ENCODE measurements at regions not wholly inside any gene's neighbourhood (a gene's known extent, or its start where the extent isn't known, plus 50 kb on each side); places are given as distances from the start of the nearest gene placed in this dataset.

- H3K4me1 ChIP-seq (ENCODE audit: control insufficient read depth, insufficient read depth, low read length): no peaks in the 10 kb centered on the region
- no peak overlapping the region for H3K27ac ChIP-seq (ENCODE audit: low read depth, low read length)
- no peaks in the 10 kb centered on the region for H3K36me3 ChIP-seq (ENCODE audit: control insufficient read depth, insufficient read depth, low read length)
- no peaks in the 10 kb centered on the region for H3K27me3 ChIP-seq (ENCODE audit: control insufficient read depth, insufficient read depth, low read length)
- H3K9ac ChIP-seq (ENCODE audit: low read length): no peak overlapping the region
- no peak overlapping the region for H3K4me3 ChIP-seq (ENCODE audit: low read length)
Observed at GRCh38 chr2:122899614-122900013, 1125.5 kb upstream of the CNTNAP5 start.

GRCh38 chr2:122905431-122905830, 1119.7 kb upstream of the CNTNAP5 start:
- no peaks in the 10 kb centered on the region for H3K36me3 ChIP-seq (ENCODE audit: control insufficient read depth, insufficient read depth, low read length)

GRCh38 chr2:122908159-122908558, 1116.9 kb upstream of the CNTNAP5 start:
- Histone ChIP-seq H3K27ac (ENCODE audit: low read depth, low read length) (no peak overlapping the region), H3K4me3 (ENCODE audit: low read length) (no peak overlapping the region), H3K9ac (ENCODE audit: low read length) (no peak overlapping the region)

More at GRCh38 chr2:122905431-122905830, 1119.7 kb upstream of the CNTNAP5 start:
- Histone ChIP-seq H3K9ac (ENCODE audit: low read length) (no peak overlapping the region), H3K27ac (ENCODE audit: low read depth, low read length) (no peak overlapping the region), H3K4me1 (ENCODE audit: control insufficient read depth, insufficient read depth, low read length) (no peaks in the 10 kb centered on the region), H3K4me3 (ENCODE audit: low read length) (no peak overlapping the region), H3K27me3 (ENCODE audit: control insufficient read depth, insufficient read depth, low read length) (no peaks in the 10 kb centered on the region)

GRCh38 chr2:122927197-122927596, 1097.9 kb upstream of the CNTNAP5 start:
- H3K4me1 ChIP-seq (ENCODE audit: control insufficient read depth, insufficient read depth, low read length): no peaks in the 10 kb centered on the region
- no peaks in the 10 kb centered on the region for H3K27me3 ChIP-seq (ENCODE audit: control insufficient read depth, insufficient read depth, low read length)
- H3K36me3 ChIP-seq (ENCODE audit: control insufficient read depth, insufficient read depth, low read length): no peaks in the 10 kb centered on the region
- no peak overlapping the region for H3K9ac ChIP-seq (ENCODE audit: low read length)
- no peak overlapping the region for H3K27ac ChIP-seq (ENCODE audit: low read depth, low read length)
- no peak overlapping the region for H3K4me3 ChIP-seq (ENCODE audit: low read length)

More at GRCh38 chr2:122908159-122908558, 1116.9 kb upstream of the CNTNAP5 start:
- Histone ChIP-seq H3K36me3 (ENCODE audit: control insufficient read depth, insufficient read depth, low read length) (no peaks in the 10 kb centered on the region), H3K4me1 (ENCODE audit: control insufficient read depth, insufficient read depth, low read length) (no peaks in the 10 kb centered on the region), H3K27me3 (ENCODE audit: control insufficient read depth, insufficient read depth, low read length) (no peaks in the 10 kb centered on the region)

GRCh38 chr2:122927710-122928557, 1097.2 kb upstream of the CNTNAP5 start:
- H3K36me3 ChIP-seq (ENCODE audit: control insufficient read depth, insufficient read depth, low read length): no peaks in the 10 kb centered on the region
- no peaks in the 10 kb centered on the region for H3K4me1 ChIP-seq (ENCODE audit: control insufficient read depth, insufficient read depth, low read length)
- no peak overlapping the region for H3K4me3 ChIP-seq (ENCODE audit: low read length)
- H3K27me3 ChIP-seq (ENCODE audit: control insufficient read depth, insufficient read depth, low read length): no peaks in the 10 kb centered on the region
- H3K27ac ChIP-seq (ENCODE audit: low read depth, low read length): no peak overlapping the region
- H3K9ac ChIP-seq (ENCODE audit: low read length): no peak overlapping the region

- H3K27ac ChIP-seq (ENCODE audit: low read depth, low read length): no peak overlapping the region
- H3K27me3 ChIP-seq (ENCODE audit: control insufficient read depth, insufficient read depth, low read length): no peaks in the 10 kb centered on the region
- no peaks in the 10 kb centered on the region for H3K36me3 ChIP-seq (ENCODE audit: control insufficient read depth, insufficient read depth, low read length)
- H3K4me3 ChIP-seq (ENCODE audit: low read length): no peak overlapping the region
- H3K4me1 ChIP-seq (ENCODE audit: control insufficient read depth, insufficient read depth, low read length): no peaks in the 10 kb centered on the region
- H3K9ac ChIP-seq (ENCODE audit: low read length): no peak overlapping the region
Observed at GRCh38 chr2:122929347-122929746, 1095.7 kb upstream of the CNTNAP5 start.

GRCh38 chr2:122935506-122935905, 1089.6 kb upstream of the CNTNAP5 start:
- H3K27ac ChIP-seq (ENCODE audit: low read depth, low read length): no peak overlapping the region

GRCh38 chr2:122939796-122940195, 1085.3 kb upstream of the CNTNAP5 start:
- Histone ChIP-seq H3K27ac (ENCODE audit: low read depth, low read length) (no peak overlapping the region), H3K27me3 (ENCODE audit: control insufficient read depth, insufficient read depth, low read length) (no peaks in the 10 kb centered on the region), H3K9ac (ENCODE audit: low read length) (no peak overlapping the region), H3K4me1 (ENCODE audit: control insufficient read depth, insufficient read depth, low read length) (no peaks in the 10 kb centered on the region), H3K4me3 (ENCODE audit: low read length) (no peak overlapping the region), H3K36me3 (ENCODE audit: control insufficient read depth, insufficient read depth, low read length) (no peaks in the 10 kb centered on the region)

More at GRCh38 chr2:122935506-122935905, 1089.6 kb upstream of the CNTNAP5 start:
- H3K27me3 ChIP-seq (ENCODE audit: control insufficient read depth, insufficient read depth, low read length): no peaks in the 10 kb centered on the region
- H3K4me1 ChIP-seq (ENCODE audit: control insufficient read depth, insufficient read depth, low read length): no peaks in the 10 kb centered on the region
- no peak overlapping the region for H3K9ac ChIP-seq (ENCODE audit: low read length)
- H3K36me3 ChIP-seq (ENCODE audit: control insufficient read depth, insufficient read depth, low read length): no peaks in the 10 kb centered on the region
- H3K4me3 ChIP-seq (ENCODE audit: low read length): no peak overlapping the region

- H3K9ac ChIP-seq (ENCODE audit: low read length): no peak overlapping the region
- no peak overlapping the region for H3K4me3 ChIP-seq (ENCODE audit: low read length)
- no peaks in the 10 kb centered on the region for H3K4me1 ChIP-seq (ENCODE audit: control insufficient read depth, insufficient read depth, low read length)
- no peaks in the 10 kb centered on the region for H3K27me3 ChIP-seq (ENCODE audit: control insufficient read depth, insufficient read depth, low read length)
- no peak overlapping the region for H3K27ac ChIP-seq (ENCODE audit: low read depth, low read length)
- H3K36me3 ChIP-seq (ENCODE audit: control insufficient read depth, insufficient read depth, low read length): no peaks in the 10 kb centered on the region
Observed at GRCh38 chr2:122949523-122949922, 1075.6 kb upstream of the CNTNAP5 start.

GRCh38 chr2:122955776-122956175, 1069.3 kb upstream of the CNTNAP5 start:
- Histone ChIP-seq H3K4me1 (ENCODE audit: control insufficient read depth, insufficient read depth, low read length) (no peaks in the 10 kb centered on the region), H3K27me3 (ENCODE audit: control insufficient read depth, insufficient read depth, low read length) (no peaks in the 10 kb centered on the region), H3K9ac (ENCODE audit: low read length) (no peak overlapping the region), H3K27ac (ENCODE audit: low read depth, low read length) (no peak overlapping the region), H3K4me3 (ENCODE audit: low read length) (no peak overlapping the region), H3K36me3 (ENCODE audit: control insufficient read depth, insufficient read depth, low read length) (no peaks in the 10 kb centered on the region)

GRCh38 chr2:122960759-122961641, 1064.1 kb upstream of the CNTNAP5 start:
- Histone ChIP-seq H3K4me1 (ENCODE audit: control insufficient read depth, insufficient read depth, low read length) (no peaks in the 10 kb centered on the region), H3K27ac (ENCODE audit: low read depth, low read length) (no peak overlapping the region), H3K9ac (ENCODE audit: low read length) (no peak overlapping the region), H3K27me3 (ENCODE audit: control insufficient read depth, insufficient read depth, low read length) (no peaks in the 10 kb centered on the region), H3K4me3 (ENCODE audit: low read length) (no peak overlapping the region), H3K36me3 (ENCODE audit: control insufficient read depth, insufficient read depth, low read length) (no peaks in the 10 kb centered on the region)

GRCh38 chr2:122966461-122966860, 1058.6 kb upstream of the CNTNAP5 start:
- Histone ChIP-seq H3K4me1 (ENCODE audit: control insufficient read depth, insufficient read depth, low read length) (no peaks in the 10 kb centered on the region), H3K9ac (ENCODE audit: low read length) (no peak overlapping the region), H3K36me3 (ENCODE audit: control insufficient read depth, insufficient read depth, low read length) (no peaks in the 10 kb centered on the region), H3K27ac (ENCODE audit: low read depth, low read length) (no peak overlapping the region), H3K4me3 (ENCODE audit: low read length) (no peak overlapping the region), H3K27me3 (ENCODE audit: control insufficient read depth, insufficient read depth, low read length) (no peaks in the 10 kb centered on the region)

Data from rectal smooth muscle tissue (tissue), 1 donor.